HCEC 1CT (cell line): ENCODE measurements at regions not wholly inside any gene's neighbourhood (a gene's known extent, or its start where the extent isn't known, plus 50 kb on each side); places are given as distances from the start of the nearest gene placed in this dataset.
"Not testable (repeated sequence)": the region's sequence is repeated elsewhere in the genome, so short reads cannot be mapped to it uniquely, and the experiment has no call there.

Source experiments
- DNase-seq: peaks from one replicate; pipeline ENCODE4 v3.0.0-alpha.2; 2017

- DNase-seq = no peak
Observed at GRCh38 chr9:18314316-18314715, 159.6 kb upstream of the ADAMTSL1 start.

GRCh38 chr9:18317896-18318295 lies 156.1 kb upstream of the ADAMTSL1 start:
- DNase-seq = peak; percentile 59

DNA sequence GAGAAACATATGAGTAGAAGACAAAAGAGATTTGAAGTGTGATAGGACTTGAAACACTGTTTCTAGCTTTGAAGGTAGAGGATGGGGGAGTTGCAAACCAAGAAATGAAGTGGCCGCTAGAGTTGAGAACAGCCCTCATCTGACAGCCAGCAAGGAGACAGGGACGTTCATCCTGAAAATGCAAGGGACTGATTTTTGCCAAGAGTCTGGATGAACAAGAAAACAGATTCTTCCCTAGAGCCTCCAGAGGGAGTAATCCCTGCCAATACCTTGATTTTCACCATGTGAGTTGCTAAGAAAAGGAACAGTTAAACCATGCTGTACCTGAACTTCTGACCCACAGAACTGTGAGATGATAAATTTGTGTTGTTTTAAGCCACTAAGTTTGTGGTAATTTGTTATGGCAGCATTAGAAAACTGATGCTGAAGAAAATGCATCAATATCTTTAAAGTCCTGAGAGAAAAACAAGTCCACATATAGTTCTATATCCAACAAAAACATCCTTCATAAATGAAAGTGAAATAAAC lies 154.0 kb upstream of the ADAMTSL1 start:
- peak; percentile 15 for DNase-seq

GRCh38 chr9:18324928-18325745 lies 148.8 kb upstream of the ADAMTSL1 start:
- peak; percentile 50 for DNase-seq

- DNase-seq = not testable (repeated sequence)
Observed at GRCh38 chr9:18325746-18326011, 148.3 kb upstream of the ADAMTSL1 start.

- peak; percentile 78 for DNase-seq
Observed at GRCh38 chr9:18327121-18327520, 146.8 kb upstream of the ADAMTSL1 start.

DNA sequence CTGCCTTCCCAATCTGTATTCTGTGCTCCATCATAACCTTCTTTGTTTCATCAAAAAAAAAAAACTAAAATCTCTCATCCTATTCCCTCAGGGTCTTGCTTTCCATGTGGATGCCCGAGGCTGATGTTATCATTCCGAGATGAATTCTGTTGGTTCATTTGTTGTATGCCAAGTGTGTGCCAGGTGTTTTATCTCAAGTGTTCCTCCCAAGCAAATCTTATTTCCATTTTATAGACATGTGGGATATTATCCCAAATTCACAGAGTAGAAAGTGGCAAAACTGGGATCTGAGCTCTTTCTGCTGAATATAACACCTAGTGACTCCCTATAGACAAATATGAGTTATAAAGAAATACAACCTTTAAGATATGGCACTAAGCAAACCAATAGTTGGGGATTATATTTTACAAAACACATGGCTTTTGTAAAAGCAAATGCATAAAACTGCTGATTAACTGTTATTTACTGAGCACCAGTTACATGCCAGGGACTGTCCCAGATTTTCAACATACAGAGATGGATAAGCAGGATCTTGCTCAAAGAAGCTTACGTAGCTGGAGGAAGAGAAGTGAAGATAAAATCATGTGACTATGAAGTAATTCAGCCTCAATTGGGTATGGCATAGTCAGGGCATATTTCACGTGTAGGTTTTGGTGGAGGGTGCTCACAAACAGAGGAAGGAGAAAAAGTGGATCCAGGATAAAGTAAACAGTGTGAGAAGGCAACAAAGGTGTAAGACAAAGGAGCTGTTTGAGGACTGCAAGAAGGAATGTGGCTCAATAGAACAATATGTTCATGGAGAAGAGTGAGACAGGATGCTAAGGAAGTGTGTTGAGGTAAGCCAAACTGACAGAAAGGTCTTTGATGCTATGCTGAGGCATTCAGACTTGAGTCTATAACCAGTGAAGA lies 143.3 kb upstream of the ADAMTSL1 start:
- no peak for DNase-seq

- no peak for DNase-seq
Observed at GRCh38 chr9:18331310-18331684, 142.7 kb upstream of the ADAMTSL1 start.

GRCh38 chr9:18331808-18332209 lies 142.1 kb upstream of the ADAMTSL1 start:
- no peak for DNase-seq

DNA sequence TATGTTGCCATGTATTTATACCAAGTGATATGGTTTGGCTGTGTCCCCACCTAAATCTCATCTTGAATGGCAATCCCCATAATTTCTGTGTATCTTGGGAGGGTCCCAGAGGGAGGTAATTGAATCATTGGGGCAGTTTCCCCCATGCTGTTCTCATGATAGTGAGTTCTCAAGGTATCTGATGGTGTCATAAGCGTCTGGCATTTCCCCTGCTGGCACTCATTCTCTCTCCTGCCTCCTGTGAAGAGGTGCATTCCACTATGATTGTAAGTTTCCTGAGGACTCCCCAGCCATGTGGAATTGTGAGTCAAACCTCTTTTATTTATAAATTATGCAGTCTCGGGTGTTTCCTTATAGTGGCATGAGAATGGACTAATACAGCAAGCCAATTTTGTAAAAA lies 140.8 kb upstream of the ADAMTSL1 start:
- peak; percentile 42 for DNase-seq

DNA sequence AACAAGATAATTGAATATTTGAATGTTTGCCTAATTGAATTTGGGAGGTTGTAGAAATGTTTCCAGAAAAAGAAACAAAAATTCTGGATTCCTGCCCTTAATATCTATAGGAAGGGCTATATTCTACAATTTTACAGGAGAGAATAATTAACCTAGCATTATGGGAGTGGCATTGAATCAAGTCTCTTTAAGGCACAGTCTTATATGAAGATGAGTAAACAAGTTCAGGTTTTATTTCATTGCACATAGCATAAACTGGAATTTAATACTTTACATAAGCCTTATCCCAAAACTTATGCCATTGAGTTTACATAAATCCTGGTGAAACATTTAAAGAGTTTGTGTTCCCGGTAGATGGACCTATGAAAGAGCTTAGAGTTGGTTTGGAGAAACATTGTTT lies 138.1 kb upstream of the ADAMTSL1 start:
- no peak for DNase-seq

- no peak for DNase-seq
Observed at GRCh38 chr9:18338042-18338441, 135.9 kb upstream of the ADAMTSL1 start.

DNA sequence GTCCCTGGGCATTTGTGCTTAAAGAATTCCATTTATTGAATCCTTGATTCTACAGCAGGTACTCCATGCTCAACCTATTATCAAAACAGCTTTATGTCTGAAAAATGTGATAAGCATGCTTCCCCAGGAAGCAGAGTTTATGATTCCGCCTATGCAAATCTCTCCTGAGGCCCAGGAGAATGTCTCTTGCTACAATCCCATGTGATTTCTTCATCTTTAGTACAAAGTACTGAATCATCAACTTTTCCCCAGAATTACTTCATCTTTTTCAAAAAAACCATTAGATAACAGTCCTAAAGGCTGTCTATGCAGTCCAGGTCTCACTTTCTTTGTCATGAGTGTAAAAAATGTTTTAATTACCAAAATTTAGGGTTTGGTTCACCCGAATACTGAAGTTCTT lies 130.2 kb upstream of the ADAMTSL1 start:
- DNase-seq = peak; percentile 61

DNA sequence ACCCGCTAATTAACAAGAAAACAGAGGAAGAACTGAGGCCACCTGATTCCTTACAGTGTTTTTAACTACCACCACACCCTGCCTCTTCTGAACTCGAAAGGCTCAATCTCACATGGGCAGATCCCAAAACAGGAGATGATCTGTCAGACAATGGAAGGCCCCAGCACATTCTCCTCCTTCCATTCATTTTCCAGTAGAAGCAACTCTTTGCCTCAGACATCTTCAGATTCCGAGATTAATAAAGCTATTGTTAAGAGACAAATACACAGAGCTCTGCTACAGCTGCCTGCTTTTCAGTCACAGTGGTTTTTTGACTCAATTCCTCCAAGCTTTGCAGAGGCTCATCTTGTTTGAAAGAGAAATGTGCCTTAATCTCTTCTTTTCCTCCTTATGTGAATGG lies 127.2 kb upstream of the ADAMTSL1 start:
- no peak for DNase-seq

DNA sequence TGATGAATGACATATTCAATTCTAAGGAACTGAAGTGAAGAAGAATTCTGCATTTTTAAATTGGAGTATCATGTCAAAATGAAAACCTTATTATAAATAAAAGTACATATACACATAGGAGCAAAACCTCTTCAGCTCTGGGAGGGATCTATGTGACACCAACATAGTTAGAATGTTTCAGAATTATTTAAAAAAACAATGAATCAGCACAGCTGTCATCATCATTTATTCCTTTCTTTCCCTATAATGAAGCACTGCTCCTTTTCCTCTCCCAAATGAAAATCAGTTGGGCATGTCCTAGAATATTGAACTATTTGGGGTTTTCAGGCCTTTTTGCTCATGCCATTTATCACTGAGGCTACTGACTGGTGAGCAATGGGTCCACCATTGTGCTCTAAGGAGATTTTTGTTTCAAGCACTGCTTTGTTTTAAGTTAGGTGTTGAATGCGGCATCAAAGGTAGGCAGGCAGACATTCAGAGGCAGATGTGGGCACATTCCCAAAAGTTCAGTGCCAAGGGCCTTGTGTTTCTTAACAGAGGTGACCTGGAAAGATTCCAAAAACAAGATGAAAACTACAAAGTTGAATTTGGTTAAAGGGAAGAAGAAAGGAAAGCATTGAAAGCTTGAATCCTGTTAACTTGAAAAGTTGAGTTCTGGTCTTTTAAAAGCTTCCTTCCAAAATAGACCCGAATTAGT lies 126.4 kb upstream of the ADAMTSL1 start:
- DNase-seq = no peak

DNA sequence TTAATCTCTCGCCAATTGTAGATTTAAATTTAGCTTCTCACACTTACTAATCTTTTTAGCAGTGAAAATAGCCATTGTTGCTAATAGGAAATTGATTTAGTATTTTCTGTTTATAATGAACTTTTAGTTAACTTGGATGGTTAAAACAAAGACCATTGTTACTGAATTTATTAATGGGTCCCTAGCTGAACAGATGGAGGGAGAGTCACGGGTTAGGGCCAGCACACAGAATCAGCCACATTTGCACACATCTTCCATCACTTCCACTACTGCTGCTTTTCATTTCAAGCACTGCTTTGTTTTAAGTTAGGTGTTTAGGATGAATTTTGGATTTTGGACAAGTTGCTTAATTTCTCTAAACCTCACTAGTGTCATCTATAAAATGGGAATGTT lies 125.9 kb upstream of the ADAMTSL1 start:
- no peak for DNase-seq

DNA sequence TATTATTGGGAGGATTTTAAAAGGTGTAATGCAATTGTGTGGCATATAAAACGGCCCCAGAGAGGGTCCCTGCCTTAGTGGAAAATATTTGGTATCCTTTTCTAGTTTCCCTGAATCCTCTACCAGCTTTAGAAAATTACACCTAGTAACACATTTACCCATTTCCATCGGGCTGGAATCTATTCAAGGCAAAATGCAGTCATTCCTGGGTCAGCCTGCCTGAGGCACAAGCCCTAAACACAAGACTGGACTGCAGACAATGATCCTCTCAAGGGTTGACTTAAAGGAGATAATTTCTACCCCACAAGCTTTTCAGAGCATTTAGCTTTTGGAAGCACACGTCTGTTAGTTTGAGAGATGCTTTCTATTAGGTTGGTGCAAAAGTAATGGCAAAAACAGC lies 124.4 kb upstream of the ADAMTSL1 start:
- no peak for DNase-seq

GRCh38 chr9:18350036-18350435 lies 123.9 kb upstream of the ADAMTSL1 start:
- DNase-seq = no peak

- peak; percentile 10 for DNase-seq
Observed at GRCh38 chr9:18350995-18351595, 122.9 kb upstream of the ADAMTSL1 start.

- DNase-seq = no peak
Observed at GRCh38 chr9:18352711-18353110, 121.2 kb upstream of the ADAMTSL1 start.

- no peak for DNase-seq
Observed at GRCh38 chr9:18353473-18353872, 120.5 kb upstream of the ADAMTSL1 start.

GRCh38 chr9:18357321-18357720 lies 116.6 kb upstream of the ADAMTSL1 start:
- no peak for DNase-seq

- DNase-seq = peak; percentile 17
Observed at GRCh38 chr9:18358325-18358724, 115.6 kb upstream of the ADAMTSL1 start.
